ENCODE measurements at regions not wholly inside any gene's neighbourhood (a gene's known extent, or its start where the extent isn't known, plus 50 kb on each side); places are given as distances from the start of the nearest gene placed in this dataset.

DNA sequence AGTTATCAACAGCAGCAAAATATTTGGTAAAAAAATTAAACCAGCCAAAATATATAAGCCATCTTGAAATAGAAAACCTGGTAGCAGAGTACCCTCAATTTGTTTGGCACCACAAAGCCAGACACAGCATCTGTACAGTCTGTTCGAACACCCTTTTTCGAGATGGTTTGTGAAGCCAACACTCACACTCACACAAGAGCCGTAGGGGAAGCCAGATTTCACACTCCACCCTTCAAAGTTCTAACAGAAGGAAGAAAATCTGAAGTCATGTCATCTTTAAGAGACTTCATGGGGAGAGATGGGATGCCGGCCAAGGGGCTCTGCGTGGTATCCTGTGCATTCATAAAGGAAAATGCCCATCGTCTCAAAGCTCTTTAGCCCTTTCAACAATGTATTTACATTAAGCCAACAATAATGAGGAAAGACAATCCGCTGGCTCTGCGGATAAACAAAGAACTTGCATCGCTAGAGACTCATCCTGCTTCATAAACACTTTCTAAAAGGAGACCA lies 451.5 kb upstream of the CHST9 start:
- no peak for DNase-seq

DNA sequence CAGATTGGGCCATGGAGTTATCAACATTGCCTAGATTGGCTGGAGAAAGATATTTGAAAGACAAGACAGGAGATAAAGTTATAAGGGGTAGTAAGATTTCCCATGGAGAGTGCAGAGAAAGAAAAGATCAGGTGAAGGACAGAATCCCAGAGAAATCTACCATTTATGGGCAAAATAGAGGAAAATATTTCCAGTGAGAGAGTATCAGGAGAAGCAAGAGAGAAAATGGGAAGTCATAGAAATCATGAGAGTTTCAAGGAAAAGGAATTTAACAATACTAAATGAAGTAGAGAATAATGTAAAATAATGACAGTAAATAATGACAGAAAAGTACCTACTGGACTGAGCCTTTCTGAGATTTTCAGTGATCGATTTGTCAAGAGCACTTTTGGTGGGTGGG lies 447.6 kb upstream of the CHST9 start:
- DNase-seq: no peak

DNA sequence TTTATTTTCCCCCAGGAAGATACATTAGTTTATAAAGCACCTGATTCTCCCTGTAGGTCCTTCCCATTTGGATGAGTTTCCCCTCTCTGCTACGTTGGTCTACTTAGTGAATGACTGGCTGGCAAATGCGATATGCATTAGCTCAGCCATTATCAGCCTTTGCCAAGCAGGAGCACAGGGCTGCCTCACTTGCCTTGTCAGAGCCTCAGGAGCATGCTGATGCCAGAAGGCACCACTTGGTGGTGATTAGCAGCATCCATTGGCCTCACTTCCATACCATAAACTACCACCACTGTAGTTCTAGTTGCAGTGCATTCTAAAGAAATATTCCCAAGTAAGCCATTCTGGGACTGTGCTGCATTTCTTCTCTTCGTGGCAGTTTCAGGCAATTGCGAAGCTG lies 442.8 kb upstream of the CHST9 start:
- no peak for DNase-seq

DNA sequence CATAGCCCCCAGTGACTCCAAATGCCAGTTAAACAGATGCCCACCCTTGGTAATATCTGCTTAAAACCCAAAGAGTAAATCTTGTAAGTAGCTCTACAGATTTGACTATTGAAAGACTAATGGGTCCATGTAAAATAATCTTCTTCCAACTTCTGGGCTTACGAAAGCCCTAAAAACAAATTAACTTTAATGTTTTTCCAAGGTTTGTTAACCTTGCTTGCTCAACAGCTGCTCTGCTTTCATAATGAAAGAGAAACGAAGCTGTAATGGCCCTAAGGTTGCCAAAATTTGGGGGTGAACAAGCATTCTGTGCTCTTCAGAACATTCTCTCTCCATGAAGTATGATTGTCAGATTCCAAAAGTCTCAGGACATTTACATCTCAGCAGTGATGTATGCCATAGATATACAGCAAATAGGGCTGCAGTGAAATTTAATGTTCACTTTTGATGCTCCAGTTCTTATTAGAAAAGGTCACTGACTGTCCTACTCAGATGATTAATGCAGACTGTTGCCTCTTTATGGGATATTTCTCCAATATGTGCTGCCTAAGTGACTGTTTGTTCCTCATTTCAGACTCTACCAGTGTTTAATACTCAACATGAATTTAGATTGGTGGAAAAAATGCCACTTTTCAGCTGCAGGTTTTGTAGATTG lies 436.3 kb upstream of the CHST9 start:
- DNase-seq: no peak

DNA sequence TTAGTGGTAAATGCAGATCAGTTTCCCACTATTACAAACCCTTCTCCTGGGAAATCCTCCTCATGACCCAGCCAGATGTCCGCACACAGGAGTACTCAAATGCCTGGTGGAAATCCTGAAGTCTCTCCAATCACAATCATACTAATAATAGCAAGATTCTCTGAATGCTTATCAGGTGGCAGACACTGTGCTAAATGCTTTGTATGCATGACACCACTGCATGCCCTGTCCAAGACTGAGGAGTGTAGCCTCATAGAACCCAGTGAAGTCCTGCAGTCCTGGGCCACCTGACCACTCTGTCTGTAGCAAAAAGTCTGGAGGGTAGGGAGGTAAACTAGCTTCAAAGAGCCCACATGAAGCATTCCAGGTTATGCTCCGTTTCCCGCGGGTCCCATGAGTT lies 434.8 kb upstream of the CHST9 start:
- no peak for DNase-seq

DNA sequence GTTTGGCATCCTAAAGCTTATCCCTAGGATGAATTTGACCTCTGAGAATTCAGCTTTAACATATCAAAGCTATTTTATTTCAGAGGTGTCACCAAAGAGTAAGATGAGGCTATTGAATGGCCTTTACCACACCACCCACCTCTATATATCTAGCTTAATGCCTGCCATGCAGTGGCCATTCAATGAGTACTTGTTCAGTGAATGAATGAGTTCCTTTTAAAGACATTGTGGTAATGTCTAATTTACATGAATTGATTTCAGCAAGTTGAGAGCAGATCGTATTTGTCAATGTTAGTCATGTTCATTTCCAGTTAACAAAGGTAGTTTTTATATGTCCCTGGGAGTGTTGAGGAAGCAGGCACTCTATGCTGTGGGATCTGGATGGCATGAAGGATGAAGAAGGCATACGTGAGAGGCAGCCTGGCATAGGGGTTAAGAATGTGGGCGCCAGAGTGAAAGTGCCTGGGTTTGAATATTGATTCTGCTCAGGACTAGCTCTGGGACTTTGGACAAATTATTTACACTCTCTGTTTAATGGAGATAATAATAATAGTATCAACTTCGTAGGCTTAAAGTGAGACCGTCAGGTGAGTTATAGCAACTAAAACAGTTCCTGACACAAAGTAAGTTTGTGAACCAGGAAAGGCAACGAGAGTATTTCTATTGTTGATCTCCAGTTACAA lies 434.1 kb upstream of the CHST9 start:
- no peak for DNase-seq

DNA sequence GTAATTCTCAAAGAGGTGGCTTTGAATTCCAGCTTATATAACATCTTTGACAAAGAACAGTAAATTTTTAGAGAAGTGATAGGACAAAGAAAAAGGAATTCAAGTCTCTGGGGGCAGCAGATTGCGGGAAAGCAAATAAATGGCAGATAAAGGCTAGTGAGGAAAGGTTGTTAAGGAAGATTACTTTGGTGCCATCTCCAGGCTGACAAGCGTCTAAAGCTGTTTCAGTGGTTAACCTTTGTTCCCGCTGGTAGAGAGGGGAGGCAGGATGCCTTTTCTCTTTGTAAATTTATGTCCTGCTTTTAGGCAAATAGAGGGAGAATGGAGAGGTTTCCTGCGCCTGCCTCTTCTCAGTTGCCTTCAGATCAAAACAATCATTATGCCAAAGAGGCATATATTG lies 431.2 kb upstream of the CHST9 start:
- DNase-seq: no peak

DNA sequence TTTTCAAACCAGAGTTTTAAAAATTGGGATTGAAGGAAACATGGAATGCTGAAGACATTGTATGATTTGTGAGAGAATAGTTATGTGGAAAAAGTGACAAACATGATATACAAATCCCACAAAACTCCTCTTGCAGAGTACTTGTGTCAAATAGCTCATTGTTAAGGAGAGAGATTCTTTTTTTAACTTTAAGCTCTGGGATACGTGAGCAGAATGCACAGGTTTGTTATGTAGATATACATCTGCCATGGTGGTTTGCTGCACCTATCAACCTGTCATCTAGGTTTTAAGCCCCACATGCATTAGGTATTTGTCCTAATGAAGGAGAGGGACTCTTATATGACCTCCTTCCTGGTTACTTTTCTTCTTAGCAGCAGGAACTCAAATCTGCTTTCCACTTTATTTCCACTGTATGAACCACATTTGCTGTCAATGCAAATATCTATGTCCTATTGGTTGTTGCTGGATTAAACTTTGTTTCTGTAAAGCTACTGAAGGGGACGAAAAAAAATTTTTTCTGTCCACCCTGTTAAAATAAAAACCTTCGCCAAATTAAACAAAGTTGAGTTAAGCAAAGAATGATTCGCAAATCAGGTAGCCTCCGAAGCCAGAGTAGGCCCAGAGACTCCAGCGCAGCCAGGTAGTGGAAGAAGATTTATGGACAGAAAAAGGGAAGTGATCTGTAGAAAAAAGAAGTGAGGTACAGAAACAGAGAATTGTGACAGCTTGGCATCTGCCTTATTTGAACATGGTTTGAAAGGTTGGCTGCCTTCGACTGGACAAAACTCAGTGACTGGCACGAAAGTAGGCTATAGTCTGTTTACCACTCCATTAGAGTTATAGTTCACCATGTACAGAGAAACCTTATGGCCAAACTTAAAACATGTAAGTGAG lies 430.1 kb upstream of the CHST9 start:
- no peak for DNase-seq

DNA sequence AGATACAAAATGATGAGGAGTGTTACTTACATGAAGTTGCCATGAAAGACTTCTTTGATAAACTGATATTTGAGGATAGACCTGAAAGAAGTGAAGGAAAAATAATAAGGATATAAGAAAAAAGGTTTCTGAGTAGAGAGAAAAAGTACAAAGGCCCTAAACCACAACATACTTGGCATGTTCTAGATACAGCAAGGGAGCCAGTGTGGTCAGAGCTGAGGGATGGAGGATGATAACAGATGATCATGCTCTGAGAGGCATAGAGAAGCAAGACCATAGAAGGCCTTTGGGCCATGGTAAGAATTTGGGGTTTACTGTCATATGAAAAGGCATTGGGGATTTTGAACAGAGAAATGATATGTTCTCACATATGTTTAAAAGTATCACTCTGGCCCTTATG lies 424.1 kb upstream of the CHST9 start:
- DNase-seq: no peak

DNA sequence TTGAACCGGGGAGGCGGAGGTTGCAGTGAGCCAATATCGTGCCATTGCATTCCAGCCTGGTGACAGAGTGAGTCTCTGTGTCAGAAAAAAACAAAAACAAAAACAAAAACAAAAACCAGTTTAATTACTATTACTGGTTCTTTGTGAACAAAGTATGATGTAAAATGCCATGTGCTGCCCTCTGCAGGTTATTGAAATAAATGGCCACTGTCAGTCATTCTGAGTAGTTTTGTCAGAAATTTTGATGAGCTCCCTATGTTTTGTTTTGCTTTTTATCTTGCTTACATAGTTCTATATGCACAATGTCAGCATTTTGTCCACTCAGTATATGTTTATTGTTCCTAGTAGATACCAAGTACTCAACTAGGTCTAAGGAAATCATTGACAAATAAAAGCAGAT lies 423.6 kb upstream of the CHST9 start:
- DNase-seq: no peak

DNA sequence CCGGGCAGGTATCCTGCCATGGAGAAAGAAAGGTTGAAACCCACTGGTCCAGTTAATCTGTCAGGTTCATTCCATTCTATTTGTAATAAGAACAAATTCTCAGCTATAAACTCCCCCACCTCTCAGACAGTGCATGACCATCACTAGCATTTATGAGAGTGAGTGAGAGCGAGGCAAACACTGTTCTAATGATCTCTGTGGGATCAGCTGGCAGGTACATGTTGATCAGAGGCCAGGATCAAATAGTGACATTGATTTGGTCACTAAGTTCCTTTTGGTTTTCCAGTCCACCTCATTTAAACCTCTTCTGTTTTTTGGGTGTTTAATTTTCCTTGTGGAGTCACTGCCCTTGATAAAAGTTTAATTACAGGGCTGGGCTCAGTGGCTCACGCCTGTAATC lies 423.1 kb upstream of the CHST9 start:
- DNase-seq: no peak

DNA sequence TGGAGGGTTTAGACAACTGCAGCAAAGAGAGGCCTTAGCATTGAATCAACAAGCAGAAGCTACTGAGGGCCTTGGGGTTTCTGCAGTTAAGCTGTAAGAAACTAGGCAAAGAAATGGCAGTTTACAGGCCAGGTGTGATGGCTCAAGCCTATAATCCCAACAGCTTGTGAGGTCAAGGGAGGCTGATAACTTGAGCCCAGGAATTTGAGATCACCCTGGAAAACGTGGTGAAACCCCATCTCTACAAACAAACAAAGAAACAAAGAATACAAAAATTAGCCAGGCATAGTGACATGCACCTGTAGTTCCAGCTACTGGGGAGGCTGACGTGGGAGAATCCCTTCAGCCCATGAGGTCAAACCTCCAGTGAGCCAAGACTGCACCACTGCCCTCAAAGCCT lies 421.6 kb upstream of the CHST9 start:
- no peak for DNase-seq

DNA sequence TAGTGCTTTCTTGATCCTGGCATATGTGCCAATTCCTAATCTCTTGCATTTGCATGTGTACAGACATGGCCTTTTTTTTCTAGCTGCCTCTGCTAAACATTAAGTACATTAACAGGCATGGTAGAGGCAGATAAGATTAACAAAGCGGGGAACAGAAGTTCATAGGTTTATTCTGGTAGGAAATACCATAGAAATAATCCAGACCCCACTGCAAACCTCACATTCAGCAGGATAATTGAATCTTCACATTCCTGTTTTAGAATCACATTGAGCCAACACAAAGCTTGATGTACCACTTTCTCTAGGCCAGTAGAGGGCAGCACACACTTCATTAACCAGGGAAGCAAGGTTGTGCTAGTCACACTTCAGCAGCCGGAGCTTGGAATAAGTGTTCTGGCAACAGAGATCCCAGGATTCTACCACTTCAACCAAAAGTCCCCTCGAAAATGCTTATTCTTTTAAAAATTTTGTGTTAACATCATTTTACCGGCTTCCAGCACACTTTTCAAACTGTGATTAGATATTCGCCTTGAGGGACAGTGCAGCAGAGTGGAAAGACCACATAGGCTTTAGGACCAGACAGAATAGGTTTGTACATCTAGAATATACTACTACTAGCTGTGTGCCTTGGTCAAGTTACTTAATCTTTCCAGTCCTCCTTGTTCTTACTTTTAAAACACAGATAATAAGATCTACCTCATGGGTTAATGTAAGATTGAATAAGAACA lies 420.2 kb upstream of the CHST9 start:
- peak in 43 of 56 donors; percentile 3 to 82 (median 34) for DNase-seq

DNA sequence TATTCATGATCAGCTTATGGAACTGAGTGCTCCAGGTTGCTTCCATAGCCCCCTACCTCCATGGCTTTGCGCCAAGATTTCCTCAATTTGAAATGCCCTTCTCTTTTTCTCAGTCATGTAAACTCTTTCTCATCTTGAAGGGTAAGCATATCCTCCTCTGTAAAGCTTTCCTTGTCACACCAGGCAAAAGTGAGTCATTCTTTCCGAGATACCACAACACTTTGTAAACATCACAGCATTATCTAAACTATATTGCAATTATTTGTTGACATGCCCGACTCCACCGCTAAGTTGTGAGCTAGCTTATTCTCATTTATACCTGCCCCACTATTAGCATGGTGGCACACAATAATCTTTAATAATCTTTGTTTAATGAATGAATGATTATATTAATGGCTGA lies 419.5 kb upstream of the CHST9 start:
- DNase-seq: no peak

DNA sequence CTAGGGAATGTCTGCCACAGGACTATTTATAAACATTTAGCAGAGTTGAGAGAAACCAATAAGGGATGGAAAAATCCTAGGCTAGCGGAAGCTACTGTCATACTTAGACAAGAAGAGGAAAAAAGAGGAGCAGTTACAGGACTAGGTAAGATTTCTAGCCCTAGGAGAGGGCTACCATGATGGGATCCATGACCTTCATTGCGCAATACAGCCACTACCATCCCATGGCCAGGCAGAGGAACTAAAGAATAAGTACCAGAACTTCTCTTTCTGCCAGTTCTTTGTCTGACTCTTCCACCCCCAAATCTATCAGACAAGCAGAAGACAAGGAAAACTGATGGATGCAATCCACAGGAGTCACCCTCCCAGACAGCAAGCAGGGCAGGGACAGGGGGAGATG lies 417.0 kb upstream of the CHST9 start:
- no peak for DNase-seq

DNA sequence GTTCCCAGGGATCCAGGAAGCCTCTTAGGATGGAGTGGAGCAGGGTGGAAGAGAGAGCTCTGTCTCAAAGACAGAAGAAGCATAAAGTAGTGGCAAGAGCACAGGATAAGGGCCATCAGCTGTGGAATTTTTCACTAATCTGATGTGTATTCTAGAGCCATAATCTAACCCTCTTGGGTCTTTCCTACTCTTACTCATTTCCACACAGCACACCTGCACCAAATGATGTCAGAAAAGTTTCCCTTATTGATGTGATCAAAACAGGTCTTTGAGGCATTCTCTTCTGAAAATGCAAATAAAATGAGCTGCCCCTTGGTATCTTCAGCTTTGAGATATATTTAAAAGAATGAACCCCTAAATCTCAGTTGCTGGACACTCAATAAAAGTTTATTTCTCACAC lies 415.1 kb upstream of the CHST9 start:
- no peak for DNase-seq

DNA sequence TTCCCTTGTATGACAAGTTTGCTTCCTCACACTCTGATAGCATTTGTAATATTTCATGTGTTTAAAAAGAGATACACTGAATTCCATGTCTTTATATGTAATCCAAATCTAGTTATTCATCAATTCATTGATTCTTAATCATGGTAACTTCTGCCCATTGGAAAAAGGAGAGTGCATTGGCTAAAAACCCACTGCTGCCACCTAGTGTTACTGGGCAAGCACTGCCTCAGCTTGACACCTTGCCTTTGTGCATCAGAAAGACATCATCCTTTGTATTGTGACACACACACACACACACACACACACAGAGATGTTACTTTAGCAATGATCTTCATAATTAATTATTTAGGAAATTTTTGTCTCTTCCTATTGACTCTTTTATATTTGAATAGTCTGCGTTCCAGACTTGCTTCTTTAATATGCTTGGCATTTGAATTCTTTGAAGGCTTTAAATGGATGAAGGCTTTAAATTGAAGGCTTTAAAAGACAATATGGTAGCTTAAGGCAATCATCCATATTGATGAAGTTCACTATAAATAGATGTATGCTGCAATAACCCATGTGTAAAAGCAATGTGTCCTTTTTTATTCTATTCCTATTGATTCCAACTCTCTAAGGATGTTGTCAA lies 414.2 kb upstream of the CHST9 start:
- peak in 27 of 56 donors; percentile 2 to 75 (median 11) for DNase-seq

DNA sequence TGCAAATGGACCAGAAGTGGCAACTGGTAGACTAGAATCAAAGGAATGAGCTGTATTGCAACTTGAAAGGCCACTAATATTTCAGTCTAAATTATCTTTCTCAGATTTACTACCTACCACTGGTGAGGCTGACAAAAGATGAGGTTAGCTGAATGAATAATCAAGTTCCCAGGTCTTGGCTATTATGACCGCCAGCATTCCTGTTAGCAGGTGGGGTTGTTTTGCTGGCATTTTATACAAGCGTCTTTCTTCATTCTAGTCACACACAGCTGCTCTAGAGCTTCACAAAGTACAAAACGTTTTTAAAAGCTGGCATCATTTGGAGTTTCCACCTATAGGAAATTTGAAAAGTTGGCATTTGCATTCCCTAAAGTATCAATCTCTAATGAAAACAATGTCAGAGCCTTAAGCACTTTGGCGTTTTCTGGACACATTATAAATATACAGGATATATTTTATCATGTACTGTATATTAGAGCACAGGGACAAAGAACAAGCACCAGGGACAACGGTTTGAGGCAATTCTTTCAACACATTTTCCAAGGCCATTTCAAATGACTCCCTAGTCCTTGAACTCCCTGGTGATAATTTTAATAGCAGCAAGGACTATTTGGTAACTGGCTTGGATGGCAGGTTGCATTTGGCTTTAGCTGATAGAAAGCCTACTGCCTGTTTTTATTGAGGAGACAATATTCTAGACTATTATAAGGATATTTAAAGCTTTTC lies 410.2 kb upstream of the CHST9 start:
- no peak for DNase-seq

DNA sequence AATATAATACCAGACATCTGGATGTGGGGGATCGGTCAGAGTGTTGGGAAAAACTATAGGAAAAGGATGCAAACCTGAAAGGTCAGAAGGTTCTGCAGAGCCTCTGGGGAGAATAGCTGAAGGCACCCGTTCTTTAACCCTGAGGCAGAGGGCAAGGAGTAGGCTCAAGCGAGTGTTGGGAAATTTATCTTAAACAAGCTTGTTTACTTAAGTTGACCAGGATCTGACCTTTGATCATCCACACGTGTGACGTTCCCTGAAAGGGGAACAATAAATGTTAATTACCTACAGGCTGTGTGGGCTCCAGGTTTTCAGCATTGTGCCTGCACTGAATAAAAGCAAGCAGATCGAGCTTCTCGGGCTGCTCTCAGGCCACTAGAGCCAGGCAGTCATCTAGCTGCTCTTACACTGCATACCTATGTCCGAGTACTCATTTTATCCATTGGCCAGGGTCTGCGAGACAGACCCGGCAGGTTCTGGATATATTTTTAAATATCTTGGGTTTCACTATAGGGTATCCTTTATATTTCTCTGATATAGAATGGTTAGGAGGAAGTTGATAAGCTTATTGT lies 400.6 kb upstream of the CHST9 start:
- no peak for DNase-seq

DNA sequence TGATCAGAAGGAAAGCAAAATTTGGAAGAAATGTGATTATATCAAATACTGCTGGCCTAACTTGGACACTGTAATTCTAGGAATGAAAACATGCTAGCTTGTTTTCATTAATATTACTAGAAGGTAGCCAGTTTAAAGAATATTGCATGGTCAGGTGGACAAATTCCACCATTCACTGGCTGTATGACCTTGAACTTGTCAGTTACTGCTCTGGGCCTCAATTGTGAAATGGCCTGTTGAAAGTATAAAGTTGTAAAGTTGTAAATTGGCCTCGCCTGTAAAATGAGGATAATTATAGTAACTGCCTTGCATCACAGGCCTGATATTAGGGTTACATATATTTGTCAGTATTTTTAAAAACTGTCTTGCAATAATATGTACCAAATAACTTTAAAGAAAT lies 398.4 kb upstream of the CHST9 start:
- no peak for DNase-seq

Measured in amygdala (tissue), 56 donors.